Thyroid gland (tissue), 4 donors: ENCODE measurements at regions not wholly inside any gene's neighbourhood (a gene's known extent, or its start where the extent isn't known, plus 50 kb on each side); places are given as distances from the start of the nearest gene placed in this dataset.

Source experiments
- POLR2A ChIP-seq, 2 donors: fragments of 450-650 bp; IDR thresholded peaks; one replicate each; pipeline ENCODE4 v1.6.1; 2017; ENCODE audit warnings: antibody characterized with exemption in 2 of 2, mild to moderate bottlenecking in 2 of 2, moderate library complexity in 1 of 2
- TF ChIP-seq, protein P1 (sequence below), 6 experiments: fragments of 200-600 bp in 3 of 6; fragments of 450-650 bp in 3 of 6; sonication (generic) in 3 of 6; IDR thresholded peaks; one replicate each; pipeline ENCODE4 v1.5.1; 2016 to 2019; ENCODE audit warnings: antibody characterized with exemption in 6 of 6, mild to moderate bottlenecking in 2 of 6, inconsistent platforms in 1 of 6, moderate library complexity in 1 of 6

DNA sequence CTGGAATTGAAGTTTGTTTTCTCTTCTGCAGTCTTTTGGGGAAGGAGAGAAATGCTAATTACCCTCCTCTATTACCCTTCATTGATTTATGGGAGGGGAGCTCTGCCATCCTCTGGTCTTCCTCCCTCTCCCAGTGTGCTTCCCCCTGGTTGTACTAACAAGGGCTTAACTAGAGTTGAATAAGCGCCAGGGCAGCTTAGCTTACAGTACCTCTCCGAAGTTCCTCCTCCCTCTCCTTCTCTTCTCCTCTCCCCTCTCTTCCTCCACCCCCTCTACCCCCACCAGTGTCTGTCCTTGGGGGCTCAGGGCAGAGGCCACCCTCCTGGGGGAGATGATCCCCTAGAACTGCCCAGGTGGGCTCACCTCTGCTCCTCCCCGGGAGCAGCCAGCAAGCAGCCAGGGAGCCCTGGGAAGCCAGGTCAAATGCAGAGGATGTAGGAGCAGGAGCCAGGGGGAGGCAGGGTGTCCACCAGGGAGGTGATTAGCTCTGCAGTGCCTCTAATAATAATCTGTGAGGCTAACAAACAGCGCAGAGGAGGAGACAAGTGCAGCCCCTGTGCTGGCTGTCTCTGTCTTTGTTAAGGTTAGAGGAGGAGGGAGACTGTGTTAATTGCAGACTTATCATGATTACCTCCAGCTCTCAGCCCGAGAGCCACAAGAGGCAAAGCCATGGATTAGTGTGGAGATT lies 191.6 kb upstream of the CADM1 start:
- TF ChIP-seq, protein P1, sequence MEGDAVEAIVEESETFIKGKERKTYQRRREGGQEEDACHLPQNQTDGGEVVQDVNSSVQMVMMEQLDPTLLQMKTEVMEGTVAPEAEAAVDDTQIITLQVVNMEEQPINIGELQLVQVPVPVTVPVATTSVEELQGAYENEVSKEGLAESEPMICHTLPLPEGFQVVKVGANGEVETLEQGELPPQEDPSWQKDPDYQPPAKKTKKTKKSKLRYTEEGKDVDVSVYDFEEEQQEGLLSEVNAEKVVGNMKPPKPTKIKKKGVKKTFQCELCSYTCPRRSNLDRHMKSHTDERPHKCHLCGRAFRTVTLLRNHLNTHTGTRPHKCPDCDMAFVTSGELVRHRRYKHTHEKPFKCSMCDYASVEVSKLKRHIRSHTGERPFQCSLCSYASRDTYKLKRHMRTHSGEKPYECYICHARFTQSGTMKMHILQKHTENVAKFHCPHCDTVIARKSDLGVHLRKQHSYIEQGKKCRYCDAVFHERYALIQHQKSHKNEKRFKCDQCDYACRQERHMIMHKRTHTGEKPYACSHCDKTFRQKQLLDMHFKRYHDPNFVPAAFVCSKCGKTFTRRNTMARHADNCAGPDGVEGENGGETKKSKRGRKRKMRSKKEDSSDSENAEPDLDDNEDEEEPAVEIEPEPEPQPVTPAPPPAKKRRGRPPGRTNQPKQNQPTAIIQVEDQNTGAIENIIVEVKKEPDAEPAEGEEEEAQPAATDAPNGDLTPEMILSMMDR (IDR thresholded peaks at IDR 0.05): no peak
- TF ChIP-seq POLR2A (IDR thresholded peaks at IDR 0.05): no peak
